Skeletal muscle satellite cell (primary cell): ENCODE measurements at regions not wholly inside any gene's neighbourhood (a gene's known extent, or its start where the extent isn't known, plus 50 kb on each side); places are given as distances from the start of the nearest gene placed in this dataset.
"Not testable (repeated sequence)": the region's sequence is repeated elsewhere in the genome, so short reads cannot be mapped to it uniquely, and the experiment has no call there.

Experiments
- H3K27me3 ChIP-seq: 2 replicates; pipeline ENCODE4 v1.7.0; 2013; ENCODE audit warnings: low read length; ENCODE audit not compliant: control insufficient read depth, insufficient read depth
- H3K36me3 ChIP-seq: 2 replicates; pipeline ENCODE4 v1.7.0; 2013; ENCODE audit warnings: mild to moderate bottlenecking, control low read depth, low read length; ENCODE audit not compliant: insufficient read depth
- H3K4me1 ChIP-seq: 2 replicates; pipeline ENCODE4 v1.7.0; 2013; ENCODE audit warnings: low read length; ENCODE audit not compliant: control insufficient read depth, insufficient read depth
- H3K4me2 ChIP-seq: 2 replicates; pipeline ENCODE4 v1.7.0; 2013; ENCODE audit warnings: mild to moderate bottlenecking, low read length
- H3K4me3 ChIP-seq: 2 replicates; pipeline ENCODE4 v1.7.0; 2013; ENCODE audit warnings: low read length
- H3K9ac ChIP-seq: 2 replicates; pipeline ENCODE4 v1.7.0; 2013; ENCODE audit warnings: mild to moderate bottlenecking, low read depth, low read length, moderate library complexity
- H3K9me3 ChIP-seq: replicated peaks from 2 replicates; pipeline ENCODE4 v1.7.0; 2013; ENCODE audit warnings: mild to moderate bottlenecking, control low read depth, low read length

GRCh38 chr4:189001283-189001970, 862.2 kb downstream of the TRIML1 start:
- no peak overlapping the region for H3K4me2 ChIP-seq

GRCh38 chr4:189001971-189002450, 862.8 kb downstream of the TRIML1 start:
- no peak overlapping the region for H3K4me3 ChIP-seq
- H3K36me3 ChIP-seq = no peaks in the 10 kb centered on the region
- H3K4me1 ChIP-seq = no peaks in the 10 kb centered on the region
- H3K27me3 ChIP-seq = no peaks in the 10 kb centered on the region
- H3K4me2 ChIP-seq = no peak overlapping the region
- no peak overlapping the region for H3K9ac ChIP-seq
- H3K9me3 ChIP-seq = no peaks in the 10 kb centered on the region

More at GRCh38 chr4:189001283-189001970, 862.2 kb downstream of the TRIML1 start:
- no peaks in the 10 kb centered on the region for H3K4me1 ChIP-seq
- no peak overlapping the region for H3K9ac ChIP-seq
- H3K9me3 ChIP-seq = no peaks in the 10 kb centered on the region
- no peaks in the 10 kb centered on the region for H3K27me3 ChIP-seq
- no peaks in the 10 kb centered on the region for H3K36me3 ChIP-seq
- H3K4me3 ChIP-seq = no peak overlapping the region

GRCh38 chr4:189002475-189002874, 863.2 kb downstream of the TRIML1 start:
- Histone ChIP-seq H3K4me1 (no peaks in the 10 kb centered on the region), H3K9me3 (no peaks in the 10 kb centered on the region), H3K27me3 (no peaks in the 10 kb centered on the region)

GRCh38 chr4:189010452-189011217, 871.4 kb downstream of the TRIML1 start:
- not testable (repeated sequence) for H3K9me3 ChIP-seq, H3K4me3 ChIP-seq, H3K4me2 ChIP-seq, H3K27me3 ChIP-seq, H3K36me3 ChIP-seq, H3K4me1 ChIP-seq, H3K9ac ChIP-seq

More at GRCh38 chr4:189002475-189002874, 863.2 kb downstream of the TRIML1 start:
- Histone ChIP-seq H3K4me2 (no peak overlapping the region), H3K4me3 (no peak overlapping the region), H3K36me3 (no peaks in the 10 kb centered on the region), H3K9ac (no peak overlapping the region)

GRCh38 chr4:189021831-189022230, 882.6 kb downstream of the TRIML1 start:
- no peak overlapping the region for H3K4me2 ChIP-seq
- no peaks in the 10 kb centered on the region for H3K4me1 ChIP-seq
- no peaks in the 10 kb centered on the region for H3K27me3 ChIP-seq
- no peaks in the 10 kb centered on the region for H3K9me3 ChIP-seq
- no peak overlapping the region for H3K4me3 ChIP-seq
- H3K36me3 ChIP-seq = no peaks in the 10 kb centered on the region
- no peak overlapping the region for H3K9ac ChIP-seq

- H3K4me3 ChIP-seq = no peak overlapping the region
- no peaks in the 10 kb centered on the region for H3K9me3 ChIP-seq
- H3K4me2 ChIP-seq = no peak overlapping the region
- H3K36me3 ChIP-seq = no peaks in the 10 kb centered on the region
- H3K4me1 ChIP-seq = no peaks in the 10 kb centered on the region
- H3K27me3 ChIP-seq = no peaks in the 10 kb centered on the region
- H3K9ac ChIP-seq = no peak overlapping the region
These were observed 883.3 kb downstream of the TRIML1 start for GRCh38 chr4:189022440-189023035.

- Histone ChIP-seq H3K4me3 (no peak overlapping the region), H3K27me3 (no peaks in the 10 kb centered on the region), H3K4me2 (no peak overlapping the region), H3K36me3 (no peaks in the 10 kb centered on the region), H3K4me1 (no peaks in the 10 kb centered on the region), H3K9ac (no peak overlapping the region), H3K9me3 (no peaks in the 10 kb centered on the region)
These were observed 890.8 kb downstream of the TRIML1 start for GRCh38 chr4:189029976-189030504.

- Histone ChIP-seq H3K4me3 (no peak overlapping the region), H3K9ac (no peak overlapping the region), H3K36me3 (no peaks in the 10 kb centered on the region), H3K4me2 (no peak overlapping the region), H3K4me1 (no peaks in the 10 kb centered on the region), H3K9me3 (no peaks in the 10 kb centered on the region), H3K27me3 (no peaks in the 10 kb centered on the region)
These were observed 893.5 kb downstream of the TRIML1 start for GRCh38 chr4:189032606-189033338.

- Histone ChIP-seq H3K27me3 (no peaks in the 10 kb centered on the region), H3K36me3 (no peaks in the 10 kb centered on the region), H3K9ac (no peak overlapping the region), H3K4me2 (no peak overlapping the region), H3K4me3 (no peak overlapping the region), H3K9me3 (no peaks in the 10 kb centered on the region), H3K4me1 (no peaks in the 10 kb centered on the region)
These were observed 894.6 kb downstream of the TRIML1 start for GRCh38 chr4:189033801-189034347.

- Histone ChIP-seq H3K9me3 (no peaks in the 10 kb centered on the region), H3K4me2 (no peak overlapping the region), H3K4me3 (no peak overlapping the region), H3K4me1 (no peaks in the 10 kb centered on the region), H3K9ac (no peak overlapping the region), H3K36me3 (no peaks in the 10 kb centered on the region), H3K27me3 (no peaks in the 10 kb centered on the region)
These were observed 895.9 kb downstream of the TRIML1 start for GRCh38 chr4:189035091-189035490.

GRCh38 chr4:189035654-189036053, 896.4 kb downstream of the TRIML1 start:
- Histone ChIP-seq H3K36me3 (no peaks in the 10 kb centered on the region), H3K4me2 (no peak overlapping the region), H3K4me1 (no peaks in the 10 kb centered on the region), H3K9me3 (no peaks in the 10 kb centered on the region), H3K27me3 (no peaks in the 10 kb centered on the region), H3K4me3 (no peak overlapping the region), H3K9ac (no peak overlapping the region)
